Esophagus muscularis mucosa (tissue), 4 donors: ENCODE measurements at regions not wholly inside any gene's neighbourhood (a gene's known extent, or its start where the extent isn't known, plus 50 kb on each side); places are given as distances from the start of the nearest gene placed in this dataset.

ENCODE experiments used
- EP300 ChIP-seq: sonication (generic); formaldehyde crosslinking; IDR thresholded peaks from one replicate; pipeline ENCODE4 v1.6.1; 2017; ENCODE audit warnings: antibody characterized with exemption
- POLR2AphosphoS5 ChIP-seq, 2 donors: sonication (generic); formaldehyde crosslinking; IDR thresholded peaks; one replicate each; pipeline ENCODE4 v1.6.1; 2017; ENCODE audit warnings: antibody characterized with exemption in 2 of 2
- TF ChIP-seq, protein P1 (sequence below), 3 experiments: fragments of 200-600 bp in 2 of 3; fragments of 450-650 bp in 1 of 3; sonication (generic) in 2 of 3; IDR thresholded peaks; one replicate each; pipeline ENCODE4 v1.5.1; 2017 to 2019; ENCODE audit warnings: antibody characterized with exemption in 3 of 3, mild to moderate bottlenecking in 2 of 3, moderate library complexity in 1 of 3

DNA sequence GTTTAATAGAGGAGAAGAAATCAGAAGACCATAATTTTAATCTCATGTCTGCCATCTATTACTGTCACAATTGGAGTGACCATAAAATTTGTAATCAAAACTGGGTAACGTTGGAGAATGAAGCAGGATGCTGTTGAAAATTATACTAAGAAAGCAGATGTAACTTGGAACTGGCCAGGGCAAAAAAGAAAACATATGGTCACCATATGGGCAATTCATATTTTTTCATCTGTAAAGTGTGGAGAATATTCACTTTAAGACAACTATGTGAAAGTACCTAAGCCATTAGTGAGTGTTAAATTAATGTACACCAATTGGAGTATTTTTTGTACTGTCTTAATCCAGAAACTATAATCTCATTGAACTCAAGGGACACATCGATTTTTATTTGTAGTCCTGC lies 1008.0 kb downstream of the GLUD2 start:
- TF ChIP-seq POLR2AphosphoS5 (IDR thresholded peaks at IDR 0.05) = no peak
- TF ChIP-seq EP300 = no peak
- TF ChIP-seq, protein P1, sequence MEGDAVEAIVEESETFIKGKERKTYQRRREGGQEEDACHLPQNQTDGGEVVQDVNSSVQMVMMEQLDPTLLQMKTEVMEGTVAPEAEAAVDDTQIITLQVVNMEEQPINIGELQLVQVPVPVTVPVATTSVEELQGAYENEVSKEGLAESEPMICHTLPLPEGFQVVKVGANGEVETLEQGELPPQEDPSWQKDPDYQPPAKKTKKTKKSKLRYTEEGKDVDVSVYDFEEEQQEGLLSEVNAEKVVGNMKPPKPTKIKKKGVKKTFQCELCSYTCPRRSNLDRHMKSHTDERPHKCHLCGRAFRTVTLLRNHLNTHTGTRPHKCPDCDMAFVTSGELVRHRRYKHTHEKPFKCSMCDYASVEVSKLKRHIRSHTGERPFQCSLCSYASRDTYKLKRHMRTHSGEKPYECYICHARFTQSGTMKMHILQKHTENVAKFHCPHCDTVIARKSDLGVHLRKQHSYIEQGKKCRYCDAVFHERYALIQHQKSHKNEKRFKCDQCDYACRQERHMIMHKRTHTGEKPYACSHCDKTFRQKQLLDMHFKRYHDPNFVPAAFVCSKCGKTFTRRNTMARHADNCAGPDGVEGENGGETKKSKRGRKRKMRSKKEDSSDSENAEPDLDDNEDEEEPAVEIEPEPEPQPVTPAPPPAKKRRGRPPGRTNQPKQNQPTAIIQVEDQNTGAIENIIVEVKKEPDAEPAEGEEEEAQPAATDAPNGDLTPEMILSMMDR (IDR thresholded peaks at IDR 0.05) = no peak
